HG03045 (cell line): ENCODE measurements at regions not wholly inside any gene's neighbourhood (a gene's known extent, or its start where the extent isn't known, plus 50 kb on each side); places are given as distances from the start of the nearest gene placed in this dataset.
"Not testable (repeated sequence)": the region's sequence is repeated elsewhere in the genome, so short reads cannot be mapped to it uniquely, and the experiment has no call there.

Experiments
- ATAC-seq: cut with Tn5 transposase; IDR thresholded peaks from one replicate; pipeline ENCODE4 v1.9.1; 2021; ENCODE audit warnings: mild to moderate bottlenecking, moderate library complexity; ENCODE audit not compliant: unreplicated experiment

- ATAC-seq: no peak
Measured at GRCh38 chr14:53620317-53620716, 336.3 kb downstream of the BMP4 start.

- no peak for ATAC-seq
Measured at GRCh38 chr14:53619691-53620231, 336.9 kb downstream of the BMP4 start.

- ATAC-seq: not testable (repeated sequence)
Measured at GRCh38 chr14:53616536-53616935, 340.1 kb downstream of the BMP4 start.

- ATAC-seq: no peak
Measured at GRCh38 chr14:53615252-53615651, 341.4 kb downstream of the BMP4 start.

- ATAC-seq: peak; percentile 96
Measured at GRCh38 chr14:53613404-53614253, 343.0 kb downstream of the BMP4 start.

GRCh38 chr14:53610947-53611346, 345.7 kb downstream of the BMP4 start:
- no peak for ATAC-seq

- no peak for ATAC-seq
Measured at GRCh38 chr14:53609009-53609408, 347.6 kb downstream of the BMP4 start.

GRCh38 chr14:53608369-53608768, 348.3 kb downstream of the BMP4 start:
- ATAC-seq: peak; percentile 60

- ATAC-seq: no peak
Measured at GRCh38 chr14:53606203-53606602, 350.4 kb downstream of the BMP4 start.

GRCh38 chr14:53605562-53605961, 351.1 kb downstream of the BMP4 start:
- ATAC-seq: no peak

- ATAC-seq: no peak
Measured at GRCh38 chr14:53603994-53604393, 352.6 kb downstream of the BMP4 start.

GRCh38 chr14:53601409-53601808, 355.2 kb downstream of the BMP4 start:
- no peak for ATAC-seq

GRCh38 chr14:53599221-53599945, 357.2 kb downstream of the BMP4 start:
- ATAC-seq: no peak

- ATAC-seq: no peak
Measured at GRCh38 chr14:53596853-53597525, 359.6 kb downstream of the BMP4 start.

- no peak for ATAC-seq
Measured at GRCh38 chr14:53591816-53592215, 364.8 kb downstream of the BMP4 start.

- no peak for ATAC-seq
Measured at GRCh38 chr14:53581504-53581903, 375.1 kb downstream of the BMP4 start.

- ATAC-seq: no peak
Measured at GRCh38 chr14:53571641-53572328, 384.8 kb downstream of the BMP4 start.

- ATAC-seq: peak; percentile 92
Measured at GRCh38 chr14:53570411-53571387, 385.9 kb downstream of the BMP4 start.

- ATAC-seq: no peak
Measured at GRCh38 chr14:53569446-53569845, 387.2 kb downstream of the BMP4 start.
